ENCODE measurements at regions not wholly inside any gene's neighbourhood (a gene's known extent, or its start where the extent isn't known, plus 50 kb on each side); places are given as distances from the start of the nearest gene placed in this dataset.

GRCh38 chr15:39132070-39132469 is 448.8 kb upstream of the THBS1 start:
- no peak for DNase-seq
- CTCF ChIA-PET: interaction anchor here (0.9 kb wide), 1 partner anchor 18 kb away, joined by 3 read pairs; no protein-coding TSS in a partner anchor
- no peak overlapping the region for H3K4me3 ChIP-seq (ENCODE audit: low read depth in 2 of 2, low read length in 1 of 2)
- POLR2A ChIA-PET: no interaction called here
- peaks cover 3 to 22% of the 10 kb centered on the region in 2 experiments for H3K4me1 ChIP-seq (ENCODE audit: control insufficient read depth in 1 of 2, insufficient read depth in 2 of 2, low read depth in 1 of 2, low read length in 1 of 2)
- no peak overlapping the region for H3K4me2 ChIP-seq
- H3F3A ChIP-seq (replicated peaks; ENCODE audit: insufficient read depth): peaks cover 42% of the 10 kb centered on the region
- WGBS (ENCODE audit: low lambda C conversion rate): 78% methylated on average over 3 of the region's 3 CpGs
- TF ChIP-seq CHD2 (IDR thresholded peaks at IDR 0.05; ENCODE audit: low read length, partially characterized antibody) (no peak), NFIC (IDR thresholded peaks at IDR 0.05; ENCODE audit: borderline replicate concordance) (no peak), RCOR1 (IDR thresholded peaks at IDR 0.05; ENCODE audit: low read length) (no peak), GABPA (IDR thresholded peaks at IDR 0.05; ENCODE audit: low read depth) (no peak), JUND (IDR thresholded peaks at IDR 0.05) (no peak), RFX5 (IDR thresholded peaks at IDR 0.05; ENCODE audit: low read length) (no peak), SMC3 (IDR thresholded peaks at IDR 0.05; ENCODE audit: low read depth, low read length) (no peak), FOSL2 (IDR thresholded peaks at IDR 0.05; ENCODE audit: borderline replicate concordance, low read depth) (no peak), USF1 (IDR thresholded peaks at IDR 0.05; ENCODE audit: borderline replicate concordance, low read depth) (no peak), EP300 (IDR thresholded peaks at IDR 0.05; ENCODE audit: borderline replicate concordance in 1 of 2, low read depth in 1 of 2, low read length in 1 of 2) (no peak), CTCF (IDR thresholded peaks at IDR 0.05) (no peak), FOXJ3 (CRISPR knock-in tag; IDR thresholded peaks at IDR 0.05) (no peak), MAX (IDR thresholded peaks at IDR 0.05; ENCODE audit: low read depth) (no peak), RAD21 (IDR thresholded peaks at IDR 0.05; ENCODE audit: low read length) (no peak), TEAD4 (IDR thresholded peaks at IDR 0.05; ENCODE audit: borderline replicate concordance, insufficient read depth) (no peak), ZBTB33 (IDR thresholded peaks at IDR 0.05; ENCODE audit: borderline replicate concordance, low read depth) (no peak), REST (IDR thresholded peaks at IDR 0.05; ENCODE audit: low read depth, low read length) (no peak), EZH2phosphoT487 (IDR thresholded peaks at IDR 0.05; ENCODE audit: borderline replicate concordance, low read depth) (no peak), RXRA (IDR thresholded peaks at IDR 0.05; ENCODE audit: borderline replicate concordance, low read depth) (no peak), ELF1 (IDR thresholded peaks at IDR 0.05) (no peak)
- no peak overlapping the region for H2AFZ ChIP-seq (ENCODE audit: low read depth)
- no peaks in the 10 kb centered on the region for H3K9me3 ChIP-seq
- H3K36me3 ChIP-seq (replicated peaks in 1 of 2; ENCODE audit: control insufficient read depth in 1 of 2, insufficient read depth in 2 of 2, low read length in 1 of 2): no peaks in the 10 kb centered on the region
- peak overlapping the region in 1 of 2 experiments; percentile 84; a peak in 2 of 4 replicates for H3K27ac ChIP-seq (ENCODE audit: low read depth in 2 of 2, low read length in 1 of 2)
- H3K9ac ChIP-seq: no peak overlapping the region
- H3K9me2 ChIP-seq: no peaks in the 10 kb centered on the region
- no peaks in the 10 kb centered on the region for H3K27me3 ChIP-seq (ENCODE audit: insufficient read depth)
- H4K20me1 ChIP-seq (ENCODE audit: insufficient read depth): no peaks in the 10 kb centered on the region
- no peaks in the 10 kb centered on the region for H3K79me2 ChIP-seq (ENCODE audit: insufficient read depth)

Data from SK-N-SH (cell line).